ENCODE measurements at regions not wholly inside any gene's neighbourhood (a gene's known extent, or its start where the extent isn't known, plus 50 kb on each side); places are given as distances from the start of the nearest gene placed in this dataset.

- intact Hi-C loops (cut with DNase I), result no loop called here
- Histone ChIP-seq H3K27ac (no peak overlapping the region), H3K4me1 (no peaks in the 10 kb centered on the region), H3K9me3 (no peaks in the 10 kb centered on the region), H3K36me3 (no peaks in the 10 kb centered on the region), H3K27me3 (no peaks in the 10 kb centered on the region), H3K4me3 (replicated peaks in 1 of 3) (no peak overlapping the region)
- WGBS, 2 donors, result 62 to 68% methylated on average over 1 of the region's 1 CpG
- no peak for DNase-seq
- TF ChIP-seq, protein P1, sequence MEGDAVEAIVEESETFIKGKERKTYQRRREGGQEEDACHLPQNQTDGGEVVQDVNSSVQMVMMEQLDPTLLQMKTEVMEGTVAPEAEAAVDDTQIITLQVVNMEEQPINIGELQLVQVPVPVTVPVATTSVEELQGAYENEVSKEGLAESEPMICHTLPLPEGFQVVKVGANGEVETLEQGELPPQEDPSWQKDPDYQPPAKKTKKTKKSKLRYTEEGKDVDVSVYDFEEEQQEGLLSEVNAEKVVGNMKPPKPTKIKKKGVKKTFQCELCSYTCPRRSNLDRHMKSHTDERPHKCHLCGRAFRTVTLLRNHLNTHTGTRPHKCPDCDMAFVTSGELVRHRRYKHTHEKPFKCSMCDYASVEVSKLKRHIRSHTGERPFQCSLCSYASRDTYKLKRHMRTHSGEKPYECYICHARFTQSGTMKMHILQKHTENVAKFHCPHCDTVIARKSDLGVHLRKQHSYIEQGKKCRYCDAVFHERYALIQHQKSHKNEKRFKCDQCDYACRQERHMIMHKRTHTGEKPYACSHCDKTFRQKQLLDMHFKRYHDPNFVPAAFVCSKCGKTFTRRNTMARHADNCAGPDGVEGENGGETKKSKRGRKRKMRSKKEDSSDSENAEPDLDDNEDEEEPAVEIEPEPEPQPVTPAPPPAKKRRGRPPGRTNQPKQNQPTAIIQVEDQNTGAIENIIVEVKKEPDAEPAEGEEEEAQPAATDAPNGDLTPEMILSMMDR (IDR thresholded peaks at IDR 0.05), result no peak
- no peak for TF ChIP-seq POLR2A (IDR thresholded peaks at IDR 0.05)
These were observed 977.6 kb downstream of the IGSF11 start for GRCh38 chr3:118057086-118057485.

- no peaks in the 10 kb centered on the region for H3K9me3 ChIP-seq
- DNase-seq, result no peak
- no peaks in the 10 kb centered on the region for H3K27me3 ChIP-seq
- intact Hi-C loops (cut with DNase I), result no loop called here
- TF ChIP-seq POLR2A (IDR thresholded peaks at IDR 0.05), result no peak
- TF ChIP-seq, protein P1 (IDR thresholded peaks at IDR 0.05), result no peak
- no peaks in the 10 kb centered on the region for H3K36me3 ChIP-seq
- H3K4me1 ChIP-seq, result no peaks in the 10 kb centered on the region
- H3K4me3 ChIP-seq (replicated peaks in 1 of 3), result no peak overlapping the region
- H3K27ac ChIP-seq, result no peak overlapping the region
These were observed 975.5 kb downstream of the IGSF11 start for GRCh38 chr3:118059096-118059495.

- Histone ChIP-seq H3K27me3 (no peaks in the 10 kb centered on the region), H3K27ac (no peak overlapping the region), H3K36me3 (no peaks in the 10 kb centered on the region), H3K9me3 (no peaks in the 10 kb centered on the region), H3K4me3 (replicated peaks in 1 of 3) (no peak overlapping the region), H3K4me1 (no peaks in the 10 kb centered on the region)
- TF ChIP-seq, protein P1 (IDR thresholded peaks at IDR 0.05), result no peak
- no peak for TF ChIP-seq POLR2A (IDR thresholded peaks at IDR 0.05)
- DNase-seq, result no peak
- intact Hi-C loops (cut with DNase I), result no loop called here
- WGBS, 2 donors, result 89 to 90% methylated on average over 4 of the region's 4 CpGs
These were observed 967.2 kb downstream of the IGSF11 start for GRCh38 chr3:118067439-118067838.

GRCh38 chr3:118075873-118076272, 958.8 kb downstream of the IGSF11 start:
- no peaks in the 10 kb centered on the region for H3K27me3 ChIP-seq
- intact Hi-C loops (cut with DNase I), result no loop called here
- DNase-seq, result no peak
- no peak overlapping the region for H3K4me3 ChIP-seq (replicated peaks in 1 of 3)
- TF ChIP-seq, protein P1 (IDR thresholded peaks at IDR 0.05), result no peak
- no peak for TF ChIP-seq POLR2A (IDR thresholded peaks at IDR 0.05)
- H3K9me3 ChIP-seq, result no peaks in the 10 kb centered on the region
- WGBS, 2 donors, result 48 to 61% methylated on average over 5 to 6 of the region's 6 CpGs
- H3K36me3 ChIP-seq, result no peaks in the 10 kb centered on the region
- no peak overlapping the region for H3K27ac ChIP-seq
- H3K4me1 ChIP-seq, result no peaks in the 10 kb centered on the region

DNA sequence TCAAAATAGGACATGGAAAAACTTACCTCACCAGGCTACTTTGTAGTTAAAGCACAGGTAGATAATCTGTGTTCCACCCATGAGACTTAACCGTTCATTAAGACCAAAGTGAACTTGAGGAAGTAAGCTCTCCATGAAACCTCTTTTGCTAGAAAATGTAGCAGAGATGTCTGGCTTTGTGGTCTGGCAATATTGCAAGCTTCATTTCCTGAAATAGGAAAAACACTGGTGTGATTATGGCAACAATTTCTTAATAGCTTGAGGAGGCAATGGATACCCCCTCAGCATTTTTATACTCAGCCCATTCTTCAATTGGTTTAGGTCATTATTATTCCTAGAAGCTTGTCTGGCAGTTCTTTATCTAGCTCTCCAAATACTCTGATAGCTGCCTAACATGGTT, 957.3 kb downstream of the IGSF11 start:
- Histone ChIP-seq H3K4me3 (replicated peaks in 1 of 3) (no peak overlapping the region), H3K27ac (no peak overlapping the region), H3K27me3 (no peaks in the 10 kb centered on the region), H3K9me3 (no peaks in the 10 kb centered on the region), H3K4me1 (no peaks in the 10 kb centered on the region), H3K36me3 (no peaks in the 10 kb centered on the region)
- TF ChIP-seq, protein P1 (IDR thresholded peaks at IDR 0.05), result no peak
- no peak for TF ChIP-seq POLR2A (IDR thresholded peaks at IDR 0.05)
- 80 to 83% methylated on average over 1 of the region's 1 CpG for WGBS, 2 donors
- intact Hi-C loops (cut with DNase I), result no loop called here
- DNase-seq, result no peak

Measured in thyroid gland (tissue), 4 donors.